HG02840 (cell line): ENCODE measurements at regions not wholly inside any gene's neighbourhood (a gene's known extent, or its start where the extent isn't known, plus 50 kb on each side); places are given as distances from the start of the nearest gene placed in this dataset.

Source experiments
- ATAC-seq: cut with Tn5 transposase; IDR thresholded peaks from one replicate; pipeline ENCODE4 v1.9.1; 2021; ENCODE audit warnings: mild to moderate bottlenecking, moderate library complexity, moderate number of reproducible peaks; ENCODE audit not compliant: unreplicated experiment, low FRiP score

DNA sequence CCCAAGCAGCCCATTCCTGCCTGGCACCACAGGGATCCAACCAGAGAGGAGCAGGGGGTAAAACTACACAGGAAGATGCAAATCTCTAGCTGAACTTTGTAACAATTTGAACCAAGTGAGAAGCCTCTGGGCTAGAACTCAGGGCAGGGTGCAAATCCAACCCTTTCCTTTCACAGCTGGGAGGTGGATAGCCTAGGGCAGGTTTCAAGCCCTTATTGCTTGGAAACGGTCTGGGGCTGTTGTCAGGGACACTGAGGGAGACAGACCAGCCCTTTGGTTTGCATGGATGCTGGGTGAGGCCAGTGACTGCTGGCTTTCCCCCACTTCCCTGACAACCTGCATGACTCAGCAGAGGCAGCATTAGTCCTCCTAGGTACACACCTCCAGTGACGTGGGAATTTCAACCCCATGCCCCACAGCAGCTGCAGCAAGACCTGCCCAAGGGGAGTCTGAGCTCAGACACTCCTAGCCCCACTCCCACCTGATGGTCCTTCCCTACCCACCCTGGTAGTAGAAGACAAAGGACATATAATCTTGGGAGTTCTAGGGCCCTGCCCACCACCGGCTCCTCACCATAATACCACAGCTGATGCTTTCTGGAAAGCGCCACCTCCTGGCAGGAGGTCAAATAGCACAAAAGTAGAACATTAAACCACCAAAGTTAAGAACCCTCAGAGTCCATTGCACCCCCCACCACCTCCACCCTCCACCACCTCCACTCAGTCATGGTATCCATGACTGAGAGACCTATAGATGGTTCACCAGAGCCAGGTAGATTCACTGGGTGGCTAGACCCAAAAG, 797.7 kb upstream of the MAN1A1 start:
- no peak for ATAC-seq

DNA sequence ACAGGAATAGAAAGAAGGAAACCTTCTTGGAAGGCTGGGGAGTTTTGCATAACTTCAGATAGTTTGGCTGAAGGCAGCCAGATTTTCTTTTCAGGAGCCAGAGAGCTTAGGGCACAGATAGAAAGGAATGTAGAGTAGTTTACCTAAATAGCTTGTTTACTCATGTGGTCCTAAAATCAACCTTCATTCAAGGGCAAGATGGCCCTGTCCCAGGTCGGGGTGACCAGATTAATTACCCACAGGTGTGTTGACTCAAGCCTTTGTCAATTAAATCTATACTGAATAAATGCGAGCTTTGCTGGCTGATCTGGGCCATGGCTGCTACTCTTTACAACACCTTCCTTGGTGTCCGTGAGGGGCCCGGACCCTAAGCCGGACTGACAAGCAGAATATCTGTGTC, 792.0 kb upstream of the MAN1A1 start:
- ATAC-seq = no peak

DNA sequence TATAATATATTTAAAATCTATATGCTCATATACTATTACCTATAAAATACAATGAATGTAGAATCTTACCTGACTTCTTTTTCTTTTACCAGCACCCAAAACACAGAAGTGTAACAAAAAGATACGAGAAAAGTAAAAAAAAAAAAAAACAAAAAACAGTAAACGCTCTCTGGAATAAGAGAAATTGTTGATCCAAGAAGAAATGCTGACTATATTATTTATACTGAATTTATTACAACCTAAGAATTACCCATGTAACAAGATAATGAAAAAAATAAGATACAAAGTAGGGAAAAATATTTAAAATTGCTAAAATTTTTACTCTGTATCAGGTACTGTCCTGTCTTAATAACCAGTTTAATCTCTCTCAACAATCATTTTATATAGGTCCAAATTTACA, 787.9 kb upstream of the MAN1A1 start:
- no peak for ATAC-seq

DNA sequence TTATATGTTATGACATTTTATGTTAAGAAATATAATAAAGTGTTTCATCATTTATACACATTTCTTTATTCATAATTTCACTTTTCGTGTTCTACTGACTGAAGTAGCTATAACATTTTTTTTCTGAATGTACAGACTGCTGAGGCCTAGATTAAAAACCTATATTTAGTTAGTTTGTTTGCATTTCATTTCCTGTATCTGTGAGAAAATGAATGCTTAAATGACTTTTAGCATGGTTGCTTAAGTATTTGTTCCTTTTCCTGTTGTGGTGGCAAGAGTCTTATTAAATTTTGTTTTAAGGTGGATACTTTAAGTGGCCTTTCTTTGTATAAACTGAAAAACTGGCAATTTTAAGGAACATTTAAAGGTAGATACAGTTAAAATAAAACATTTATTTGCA, 779.7 kb upstream of the MAN1A1 start:
- ATAC-seq = no peak

DNA sequence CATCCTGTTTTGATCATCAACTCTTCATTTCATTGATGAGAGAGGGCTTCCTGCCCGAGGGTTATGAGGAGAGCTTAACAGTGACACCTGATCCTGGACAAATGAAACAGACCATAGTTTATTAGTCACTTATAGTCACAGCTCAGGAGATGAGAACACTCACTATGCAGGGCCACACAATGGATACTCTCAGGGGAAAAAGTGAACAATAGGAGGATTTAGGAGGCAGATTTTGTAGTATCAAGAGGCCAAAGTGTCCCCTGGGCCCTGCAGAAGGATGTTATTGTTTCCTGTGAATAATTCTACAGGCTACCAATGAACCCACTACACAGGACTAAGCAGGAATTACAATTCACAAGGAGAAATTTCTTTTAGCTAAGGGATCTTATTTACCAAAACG, 772.8 kb upstream of the MAN1A1 start:
- ATAC-seq = no peak

DNA sequence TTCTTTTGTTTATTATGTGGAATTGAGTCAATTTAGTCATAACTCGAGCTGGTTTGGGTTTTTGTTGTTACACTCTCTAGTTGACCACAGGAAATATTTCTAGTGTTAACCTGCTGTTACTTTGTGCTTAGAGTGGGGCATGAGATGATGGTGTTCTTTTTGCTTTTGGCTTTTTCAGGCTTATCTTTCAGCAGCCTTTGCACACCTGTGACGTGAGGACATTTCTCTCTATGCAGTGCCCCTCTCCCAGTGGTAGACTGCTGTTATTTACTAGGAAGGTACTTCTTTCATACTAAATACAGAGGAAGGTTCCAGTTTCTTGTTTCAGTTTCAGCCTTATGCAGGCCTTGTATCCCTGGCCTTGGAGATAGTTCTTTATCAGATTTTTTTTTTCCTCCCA, 766.8 kb upstream of the MAN1A1 start:
- ATAC-seq = no peak

DNA sequence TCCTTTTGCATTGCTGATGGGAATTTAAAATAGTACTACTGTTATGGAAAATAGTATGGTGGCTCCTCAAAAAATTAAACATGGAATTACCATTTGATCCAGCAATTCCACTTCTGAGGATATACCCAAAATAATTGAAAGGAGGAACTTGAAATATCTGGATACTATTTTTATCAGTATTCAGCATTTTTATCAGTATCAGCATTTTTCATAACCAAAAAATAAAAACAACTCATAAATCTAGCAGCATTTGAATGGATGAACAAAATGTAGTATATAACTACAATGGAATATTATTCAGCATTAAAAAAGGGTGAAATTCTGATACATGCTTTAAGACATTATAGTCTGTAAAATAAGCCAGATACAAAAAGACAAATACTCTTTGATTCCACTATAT, 763.4 kb upstream of the MAN1A1 start:
- ATAC-seq = no peak

DNA sequence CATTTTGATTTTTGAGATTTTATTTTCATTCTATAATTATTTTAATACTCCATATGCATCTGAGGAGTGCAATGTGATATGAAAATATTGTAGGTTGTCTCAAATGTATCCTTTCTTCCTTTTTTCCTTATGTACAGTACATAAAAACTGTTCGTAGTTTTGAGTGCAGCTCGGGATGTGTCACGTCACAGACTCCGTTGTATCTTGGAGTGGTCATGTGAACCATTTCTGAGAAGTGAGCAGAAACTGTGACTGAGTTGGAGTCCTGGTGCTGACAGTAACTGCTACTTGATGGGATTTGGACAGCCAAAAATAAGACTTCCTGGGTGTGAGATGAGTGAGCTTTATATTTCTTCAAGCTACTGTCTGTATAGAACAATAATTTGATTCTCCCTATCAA, 761.4 kb upstream of the MAN1A1 start:
- no peak for ATAC-seq

DNA sequence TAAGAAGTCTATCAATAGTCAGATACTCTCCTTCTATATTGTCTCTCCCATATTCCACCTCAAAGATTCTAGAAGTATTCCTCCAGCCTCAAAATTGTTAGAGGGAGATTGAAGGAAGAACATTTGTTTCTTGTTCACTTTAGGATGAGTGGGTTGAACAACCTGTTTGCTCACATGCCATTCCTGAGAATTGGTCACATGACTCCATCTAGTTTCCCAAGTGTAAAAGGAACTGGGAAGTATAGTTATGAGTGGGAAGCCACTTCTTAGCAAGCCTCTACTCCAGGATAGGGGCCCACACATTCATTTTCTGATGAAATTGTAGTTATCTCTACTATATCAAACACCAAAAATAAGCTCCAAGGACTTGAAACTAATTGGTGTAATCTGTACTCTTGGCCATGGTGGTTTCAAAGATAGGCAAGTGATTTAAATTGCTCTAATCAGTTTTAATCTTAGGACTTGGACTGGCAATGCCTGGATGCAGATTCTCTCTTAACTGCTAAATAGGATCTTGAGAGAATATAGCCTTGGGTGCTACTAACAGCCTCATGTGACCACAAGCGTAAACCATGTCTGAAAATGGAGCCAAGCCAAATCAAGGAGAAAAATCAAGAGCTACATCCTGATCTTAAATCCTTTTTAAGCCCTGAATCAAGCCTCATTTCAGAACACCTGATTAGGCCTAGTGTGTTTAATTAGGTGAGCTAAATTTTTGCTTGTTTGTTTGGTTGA, 758.7 kb upstream of the MAN1A1 start:
- ATAC-seq = no peak

DNA sequence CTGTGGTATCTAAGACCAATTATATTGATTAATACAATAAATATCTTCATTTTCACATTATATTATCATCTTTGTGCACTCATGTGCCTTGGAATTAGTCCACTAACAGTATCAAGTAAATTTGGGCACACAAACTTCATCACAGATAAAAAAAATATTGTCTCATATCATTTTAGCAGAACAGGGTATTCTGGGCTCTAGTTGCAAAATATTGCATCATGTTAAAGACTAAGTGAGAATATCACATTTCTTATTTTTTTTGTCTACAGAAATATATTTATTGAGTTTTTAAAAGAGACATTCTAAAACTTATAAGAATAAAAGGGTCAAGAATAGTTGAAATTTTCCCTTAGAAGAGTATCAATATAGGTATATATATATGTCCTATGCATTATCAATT, 754.1 kb upstream of the MAN1A1 start:
- ATAC-seq = no peak

DNA sequence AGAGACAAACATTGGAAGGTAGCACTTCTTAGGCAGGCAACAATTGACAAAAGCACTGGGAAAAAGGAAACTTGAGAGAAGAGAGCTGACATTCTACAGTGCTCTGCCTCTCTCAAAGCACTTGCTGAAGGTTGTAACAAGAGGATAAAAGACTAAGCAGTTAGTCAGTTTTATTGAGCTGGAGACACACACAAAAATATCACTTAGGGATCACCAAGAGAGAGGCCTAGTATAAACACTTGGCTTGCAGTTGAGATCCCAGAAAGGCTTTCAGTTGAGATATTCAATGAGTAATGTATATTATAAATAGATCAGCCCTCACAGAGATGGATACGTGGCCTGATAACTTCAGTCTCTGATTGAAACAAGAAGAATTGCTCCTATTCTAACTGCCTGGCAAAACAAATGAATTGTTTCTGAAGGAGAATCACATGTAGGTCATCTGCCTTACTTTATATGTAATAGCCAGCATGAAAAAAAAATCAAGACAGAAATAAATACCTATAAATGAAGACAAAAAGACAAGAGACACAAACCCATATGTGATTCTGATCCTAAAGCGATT, 747.2 kb upstream of the MAN1A1 start:
- ATAC-seq = no peak

DNA sequence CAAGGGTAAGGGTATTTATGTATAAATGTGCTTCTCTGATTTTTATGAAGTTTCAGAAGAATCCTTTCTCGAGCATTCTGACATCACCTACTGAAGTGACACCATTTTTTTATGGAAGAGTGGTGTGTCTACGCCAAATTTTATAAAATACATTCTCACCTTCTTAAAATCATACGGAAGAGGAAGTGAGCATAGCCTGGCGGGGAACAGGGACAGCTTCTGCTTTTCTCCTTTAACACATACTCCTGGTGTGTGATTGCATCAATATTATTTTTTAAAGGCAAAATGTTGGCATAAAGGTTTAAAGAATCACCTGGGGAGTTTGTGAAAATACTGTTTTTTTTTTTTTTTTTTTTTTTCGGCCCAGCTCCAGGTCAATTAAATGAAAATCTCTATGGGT, 733.6 kb upstream of the MAN1A1 start:
- ATAC-seq = no peak

DNA sequence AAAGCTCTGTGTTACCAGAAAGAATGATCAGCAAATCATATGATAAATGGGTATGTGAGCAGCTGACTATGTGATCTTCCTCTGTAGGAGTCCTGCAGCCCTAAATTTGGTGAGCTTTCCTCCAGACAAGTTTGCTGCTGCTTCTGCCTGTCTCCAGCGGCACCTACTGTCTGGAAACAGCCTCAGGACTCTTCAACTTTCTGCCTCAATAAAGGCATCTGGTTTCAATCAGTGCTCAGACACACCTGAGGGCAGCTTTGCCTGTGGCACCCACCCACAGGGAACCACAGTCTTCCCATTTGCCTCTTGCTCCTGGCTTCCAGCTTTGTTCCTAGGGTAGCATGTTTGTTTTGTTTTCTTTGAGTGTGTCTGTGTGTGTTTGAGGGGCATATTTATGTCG, 727.9 kb upstream of the MAN1A1 start:
- no peak for ATAC-seq

DNA sequence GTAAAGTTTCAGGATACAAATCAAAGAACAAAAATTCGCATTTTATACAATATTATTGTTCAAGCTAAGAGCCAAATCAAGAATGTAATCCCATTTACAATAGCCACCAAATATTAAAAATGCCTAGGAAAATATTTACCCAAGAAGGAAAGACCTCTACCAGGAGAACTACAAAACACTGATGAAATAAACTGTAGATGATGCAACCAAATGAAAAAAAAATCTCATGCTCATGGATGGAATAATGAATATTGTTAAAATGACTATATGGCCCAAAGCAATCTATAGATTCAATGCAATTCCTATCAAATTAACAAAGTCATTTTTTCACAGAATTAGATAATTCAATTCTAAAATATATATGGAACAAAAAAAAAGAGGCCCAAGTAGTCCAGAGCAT, 708.8 kb upstream of the MAN1A1 start:
- ATAC-seq = no peak

DNA sequence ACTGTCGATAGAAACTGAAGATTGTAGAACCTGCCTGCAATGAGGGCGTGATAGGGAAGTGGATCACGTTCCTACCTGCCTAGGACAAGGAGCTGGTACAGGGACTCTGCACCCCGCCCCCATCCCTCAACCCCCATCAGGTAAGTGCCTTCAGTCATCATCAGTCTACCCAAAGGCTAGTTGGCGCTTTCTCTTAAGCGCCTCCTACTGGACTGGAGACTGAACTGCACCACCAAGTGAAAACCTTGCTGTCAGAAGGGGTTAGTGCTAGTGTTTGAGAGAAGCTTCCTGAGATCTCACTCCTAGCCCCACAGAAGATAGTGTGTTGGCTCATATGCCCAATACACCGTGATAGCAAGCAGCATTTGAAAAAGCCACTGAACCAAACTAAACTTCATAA, 706.5 kb upstream of the MAN1A1 start:
- no peak for ATAC-seq

DNA sequence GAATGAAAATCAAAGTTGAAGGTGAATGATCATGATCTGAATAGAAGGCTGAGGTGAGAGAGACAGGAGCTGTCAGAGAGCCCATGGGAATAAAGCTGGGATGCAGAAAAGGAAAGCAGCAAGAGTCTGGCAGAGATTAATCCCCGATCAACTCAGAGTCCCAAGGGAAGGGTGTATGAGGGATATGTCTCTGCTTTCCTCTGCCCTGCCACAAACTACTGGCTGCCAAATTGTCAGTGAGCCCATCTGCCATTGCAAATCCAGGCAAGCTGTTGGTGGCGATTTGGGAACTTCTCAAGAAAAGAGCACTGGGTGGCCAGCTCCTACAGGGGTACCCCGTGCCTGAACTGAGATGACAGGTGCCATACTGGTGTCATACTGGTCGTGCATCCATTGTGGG, 705.5 kb upstream of the MAN1A1 start:
- no peak for ATAC-seq

DNA sequence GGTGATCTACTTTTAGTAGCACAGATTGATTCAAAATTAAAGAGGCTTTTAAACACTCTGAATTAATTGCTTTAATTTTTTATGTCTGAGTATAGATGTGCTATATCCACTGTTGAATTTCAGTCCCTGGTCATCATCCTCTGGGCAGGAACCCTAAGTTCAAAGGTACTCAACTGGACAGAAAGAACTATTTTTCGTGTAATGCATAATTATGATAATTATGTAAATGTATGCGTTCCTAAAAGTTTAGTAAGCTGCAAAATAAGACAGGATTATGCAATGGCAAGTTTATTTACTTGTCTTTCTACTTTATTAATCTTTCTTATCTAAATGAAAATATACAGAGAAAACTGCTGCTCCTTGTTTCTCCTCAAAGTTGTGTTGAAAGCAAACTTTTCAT, 690.1 kb upstream of the MAN1A1 start:
- no peak for ATAC-seq

DNA sequence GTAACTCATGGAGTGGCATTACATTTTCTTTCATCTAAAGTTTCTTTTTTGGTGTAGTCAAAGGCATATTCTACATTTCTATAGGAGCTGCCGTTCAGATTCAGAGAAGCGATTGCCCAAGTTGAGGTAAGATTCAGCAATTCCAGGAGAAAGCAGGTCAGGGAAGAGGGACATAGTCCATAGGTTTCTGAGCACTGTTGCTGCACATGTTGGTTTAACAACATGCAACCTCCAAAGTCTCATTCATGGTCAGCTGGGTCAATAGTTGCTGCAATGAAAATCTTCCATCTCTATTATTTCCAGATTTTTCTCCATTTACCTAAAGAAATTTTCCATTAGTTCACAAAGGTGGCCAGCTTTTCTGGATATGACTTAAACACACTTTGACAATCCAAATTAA, 682.3 kb upstream of the MAN1A1 start:
- ATAC-seq = no peak

DNA sequence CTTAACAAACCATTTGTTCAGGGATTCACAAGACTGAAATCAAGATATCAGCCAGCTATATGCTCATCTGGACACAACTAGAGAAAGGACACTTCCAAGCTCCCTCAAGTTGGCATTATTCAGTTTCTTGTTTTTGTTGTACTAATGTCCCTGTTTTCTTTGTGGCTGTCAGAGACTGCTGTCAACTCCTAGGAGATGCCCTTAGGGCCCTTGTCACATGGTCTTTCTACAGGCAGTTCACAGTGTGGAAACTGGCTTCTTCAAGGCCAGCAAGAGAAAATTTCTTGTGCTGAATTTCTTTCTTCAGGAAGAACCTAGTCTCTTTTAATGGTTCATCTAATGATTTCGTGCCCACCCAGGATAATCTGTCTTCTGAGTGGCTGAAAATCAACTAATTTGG, 677.2 kb upstream of the MAN1A1 start:
- no peak for ATAC-seq

DNA sequence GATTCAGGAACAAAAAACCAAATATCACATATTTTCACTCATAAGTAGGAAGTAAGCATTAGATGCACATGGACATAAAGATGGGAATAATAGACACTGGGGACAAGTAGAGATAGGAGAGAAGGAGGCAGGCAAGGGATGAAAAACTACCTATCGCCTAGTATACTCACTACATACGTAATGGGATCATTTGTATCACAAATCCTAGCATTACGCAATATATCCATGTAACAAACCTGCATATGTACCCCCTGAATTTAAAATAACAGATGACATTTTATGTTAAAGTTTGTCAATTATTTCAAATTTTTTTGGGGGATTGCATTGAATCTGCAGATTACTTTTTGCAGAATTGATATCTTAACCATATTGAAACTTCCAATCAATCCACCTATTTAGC, 660.5 kb upstream of the MAN1A1 start:
- ATAC-seq = no peak

DNA sequence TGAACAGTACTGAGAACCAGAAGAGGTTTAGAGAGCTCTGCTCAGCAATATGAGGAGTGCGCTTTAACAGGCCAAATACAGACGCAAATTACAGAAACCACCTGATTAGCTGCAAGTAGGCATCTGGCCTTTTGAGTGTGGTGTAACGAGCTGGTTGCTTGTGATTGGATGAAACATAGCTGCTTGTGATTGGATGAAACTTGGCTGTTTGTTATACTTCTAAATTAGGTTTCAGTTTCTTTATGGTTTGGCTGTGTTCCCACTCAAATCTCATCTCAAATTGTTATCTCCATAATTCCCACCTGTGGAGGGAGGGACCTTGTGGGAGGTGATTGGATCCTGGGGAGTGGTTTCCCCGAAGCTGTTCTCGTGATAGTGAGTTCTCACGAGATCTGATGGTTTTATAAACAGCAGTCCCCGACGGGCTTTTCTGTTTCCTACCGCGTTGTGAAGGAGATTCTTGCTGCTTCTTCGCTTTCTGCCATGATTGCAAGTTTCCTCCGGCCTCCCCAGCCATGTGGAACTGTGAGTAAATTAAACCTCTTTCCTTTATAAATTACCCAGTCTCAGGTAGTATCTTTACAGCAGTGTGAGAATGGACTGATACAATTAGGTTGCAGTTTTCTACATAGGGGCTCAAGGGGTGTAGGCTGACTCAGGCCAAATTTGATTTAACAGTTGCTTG, 655.9 kb upstream of the MAN1A1 start:
- ATAC-seq = no peak
